ENCODE measurements at regions not wholly inside any gene's neighbourhood (a gene's known extent, or its start where the extent isn't known, plus 50 kb on each side); places are given as distances from the start of the nearest gene placed in this dataset.

DNA sequence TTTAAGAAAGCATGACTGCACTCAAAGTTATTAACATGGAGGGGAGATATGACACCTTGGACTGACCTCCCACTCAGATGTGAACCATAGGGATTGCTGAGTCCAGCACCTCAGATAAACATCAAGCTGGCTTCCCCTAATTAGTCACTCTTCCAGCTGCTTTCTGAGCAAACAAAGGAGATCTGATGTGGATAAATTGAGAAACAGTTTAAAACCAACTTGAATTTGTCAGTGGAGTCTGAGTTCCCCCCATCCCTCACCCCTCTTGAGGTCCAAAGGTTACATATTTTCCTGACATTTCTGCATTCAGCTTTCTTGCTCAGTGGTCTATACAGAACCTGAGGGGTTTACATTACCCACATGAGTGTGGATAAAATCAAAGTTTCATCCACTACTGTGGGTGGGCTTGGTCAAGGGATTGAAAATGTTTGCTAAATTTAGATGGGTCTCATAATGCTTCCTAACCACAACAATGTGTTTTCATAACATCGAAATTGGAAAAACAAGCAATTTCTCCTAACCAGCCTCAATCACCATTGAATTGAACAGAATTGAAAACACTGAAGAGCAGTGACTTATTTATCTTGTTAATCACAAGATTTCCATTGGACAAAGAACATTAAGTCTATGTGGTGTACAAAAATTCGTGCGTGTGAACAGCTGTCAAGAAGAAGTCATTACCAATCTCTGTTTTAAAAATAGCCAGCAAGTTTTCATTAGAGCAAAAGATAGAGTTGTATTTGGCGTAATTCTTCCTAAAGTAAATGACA, 292.3 kb downstream of the METTL15 start:
- TF ChIP-seq, protein P1, sequence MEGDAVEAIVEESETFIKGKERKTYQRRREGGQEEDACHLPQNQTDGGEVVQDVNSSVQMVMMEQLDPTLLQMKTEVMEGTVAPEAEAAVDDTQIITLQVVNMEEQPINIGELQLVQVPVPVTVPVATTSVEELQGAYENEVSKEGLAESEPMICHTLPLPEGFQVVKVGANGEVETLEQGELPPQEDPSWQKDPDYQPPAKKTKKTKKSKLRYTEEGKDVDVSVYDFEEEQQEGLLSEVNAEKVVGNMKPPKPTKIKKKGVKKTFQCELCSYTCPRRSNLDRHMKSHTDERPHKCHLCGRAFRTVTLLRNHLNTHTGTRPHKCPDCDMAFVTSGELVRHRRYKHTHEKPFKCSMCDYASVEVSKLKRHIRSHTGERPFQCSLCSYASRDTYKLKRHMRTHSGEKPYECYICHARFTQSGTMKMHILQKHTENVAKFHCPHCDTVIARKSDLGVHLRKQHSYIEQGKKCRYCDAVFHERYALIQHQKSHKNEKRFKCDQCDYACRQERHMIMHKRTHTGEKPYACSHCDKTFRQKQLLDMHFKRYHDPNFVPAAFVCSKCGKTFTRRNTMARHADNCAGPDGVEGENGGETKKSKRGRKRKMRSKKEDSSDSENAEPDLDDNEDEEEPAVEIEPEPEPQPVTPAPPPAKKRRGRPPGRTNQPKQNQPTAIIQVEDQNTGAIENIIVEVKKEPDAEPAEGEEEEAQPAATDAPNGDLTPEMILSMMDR (IDR thresholded peaks at IDR 0.05) = no peak
- no peak for TF ChIP-seq EZH2 (IDR thresholded peaks at IDR 0.05; ENCODE audit: borderline replicate concordance, insufficient read depth, low read depth, low read length, poor library complexity, severe bottlenecking)

All from B cell (primary cell).